HG02840 (cell line): ENCODE measurements at regions not wholly inside any gene's neighbourhood (a gene's known extent, or its start where the extent isn't known, plus 50 kb on each side); places are given as distances from the start of the nearest gene placed in this dataset.
"Not testable (repeated sequence)": the region's sequence is repeated elsewhere in the genome, so short reads cannot be mapped to it uniquely, and the experiment has no call there.

Experiments used
- ATAC-seq: cut with Tn5 transposase; IDR thresholded peaks from one replicate; pipeline ENCODE4 v1.9.1; 2021; ENCODE audit warnings: mild to moderate bottlenecking, moderate library complexity, moderate number of reproducible peaks; ENCODE audit not compliant: unreplicated experiment, low FRiP score

DNA sequence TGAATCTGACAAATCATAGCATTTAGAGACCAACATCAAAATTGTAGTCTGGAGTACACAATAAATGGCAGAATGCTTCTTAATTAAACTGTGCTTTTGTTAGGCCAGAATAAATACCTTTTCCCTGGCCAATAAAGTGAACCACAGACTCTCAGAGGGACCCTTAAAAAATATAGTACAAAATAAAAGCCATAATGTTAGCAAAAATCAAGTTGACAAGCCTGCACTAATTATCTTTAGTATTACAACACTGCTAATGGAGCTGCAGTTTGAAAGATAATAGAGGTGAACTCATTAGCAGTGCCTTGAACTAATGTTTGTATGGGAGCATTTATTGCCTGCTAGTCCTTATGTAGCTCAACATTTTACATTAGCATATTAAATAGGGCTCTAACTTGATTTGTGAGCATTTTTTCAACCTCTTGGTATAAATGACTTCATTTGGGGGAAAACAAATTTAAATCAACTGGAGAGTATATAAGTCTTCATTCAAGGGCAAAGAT, 801.3 kb downstream of the EPHA3 start:
- ATAC-seq, result no peak

DNA sequence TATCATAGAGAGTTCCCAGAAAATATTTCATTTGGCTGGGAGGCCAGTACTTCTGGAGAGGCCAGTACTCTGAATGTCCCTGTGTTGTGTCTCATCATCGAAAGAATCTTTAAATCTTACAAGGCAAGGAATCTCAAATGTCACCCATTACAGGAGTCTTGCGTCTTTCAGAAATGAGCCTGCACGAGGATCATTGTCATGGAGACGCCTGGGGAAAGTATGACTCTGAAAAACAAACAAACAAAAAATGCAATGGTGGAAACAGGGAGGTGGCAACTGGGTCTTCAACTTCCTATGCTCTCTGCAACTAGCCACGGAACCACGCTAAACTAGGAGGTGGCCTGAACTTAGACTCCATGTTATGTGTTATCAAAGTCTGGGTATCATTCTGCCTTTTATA, 804.6 kb downstream of the EPHA3 start:
- ATAC-seq, result no peak

GRCh38 chr3:89923921-89924610, 816.6 kb downstream of the EPHA3 start:
- ATAC-seq, result no peak

GRCh38 chr3:89925976-89926375, 818.6 kb downstream of the EPHA3 start:
- ATAC-seq, result no peak

- no peak for ATAC-seq
Measured at GRCh38 chr3:89932882-89933281, 825.5 kb downstream of the EPHA3 start.

DNA sequence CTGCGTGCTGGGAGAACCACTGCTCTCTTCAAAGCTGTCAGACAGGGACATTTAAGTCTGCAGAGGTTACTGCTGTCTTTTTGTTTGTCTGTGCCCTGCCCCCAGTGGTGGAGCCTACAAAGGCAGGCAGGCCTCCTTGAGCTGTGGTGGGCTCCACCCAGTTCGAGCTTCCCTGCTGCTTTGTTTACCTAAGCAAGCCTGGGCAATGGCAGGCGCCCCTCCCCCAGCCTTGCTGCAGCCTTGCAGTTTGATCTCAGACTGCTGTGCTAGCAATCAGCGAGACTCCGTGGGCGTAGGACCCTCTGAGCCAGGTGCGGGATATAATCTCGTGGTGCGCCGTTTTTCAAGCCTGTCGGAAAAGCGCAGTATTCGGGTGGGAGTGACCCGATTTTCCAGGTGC, 837.0 kb downstream of the EPHA3 start:
- ATAC-seq, result not testable (repeated sequence)

GRCh38 chr3:89946884-89947283, 839.5 kb downstream of the EPHA3 start:
- ATAC-seq, result no peak

DNA sequence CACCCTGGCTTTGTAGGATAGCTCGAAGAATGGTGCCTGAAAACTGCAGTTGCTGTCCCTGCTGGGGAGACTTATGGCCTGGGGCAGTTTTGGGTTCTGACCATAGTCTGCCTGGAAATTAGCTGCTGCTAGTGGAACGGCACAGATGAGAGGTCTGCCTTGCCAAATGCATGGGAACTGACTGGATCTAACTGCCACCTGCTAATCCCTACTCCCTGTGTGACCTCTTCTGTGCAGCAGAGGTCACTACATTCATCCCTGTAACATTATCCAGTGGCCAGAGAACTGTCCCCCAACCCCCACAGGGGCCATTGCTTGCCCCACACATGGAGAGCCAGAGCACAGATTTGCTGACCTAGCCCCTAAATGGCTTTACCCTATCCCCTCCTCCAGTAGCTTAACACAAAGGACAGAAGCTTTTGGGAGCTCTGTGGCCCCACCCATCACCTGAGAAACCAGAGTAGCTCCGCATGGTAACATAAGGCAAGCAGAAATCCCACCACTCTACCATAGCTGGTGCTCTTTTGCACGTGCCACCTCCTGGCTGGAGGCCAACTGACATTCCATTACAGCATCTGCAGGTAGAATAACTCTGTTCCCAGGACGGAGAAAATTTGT, 840.0 kb downstream of the EPHA3 start:
- ATAC-seq, result no peak

GRCh38 chr3:89948008-89948407, 840.6 kb downstream of the EPHA3 start:
- ATAC-seq, result no peak

- ATAC-seq, result no peak
Measured at GRCh38 chr3:89950772-89951171, 843.4 kb downstream of the EPHA3 start.

DNA sequence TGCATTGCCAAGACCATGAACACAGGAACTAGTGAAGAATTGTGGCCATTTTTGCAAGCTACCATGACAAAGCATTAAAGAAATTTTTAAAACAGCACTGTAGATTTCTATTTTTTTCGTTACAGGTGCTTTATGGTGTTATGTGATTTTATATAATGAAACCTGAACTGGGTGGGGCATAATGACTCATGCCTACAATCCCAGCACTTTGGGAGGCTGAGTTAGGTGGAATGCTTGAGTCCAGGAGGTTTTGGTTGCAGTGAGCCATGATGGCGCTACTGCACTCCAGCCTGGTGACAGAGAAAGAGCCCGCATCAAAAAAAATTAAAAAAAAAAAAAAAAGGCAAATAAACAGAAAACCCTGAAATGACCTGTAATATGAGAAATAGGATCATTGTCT, 846.7 kb downstream of the EPHA3 start:
- ATAC-seq, result no peak

- no peak for ATAC-seq
Measured at GRCh38 chr3:89955156-89955555, 847.7 kb downstream of the EPHA3 start.

GRCh38 chr3:89957451-89957850, 850.0 kb downstream of the EPHA3 start:
- ATAC-seq, result no peak

GRCh38 chr3:89958163-89958562, 850.7 kb downstream of the EPHA3 start:
- ATAC-seq, result not testable (repeated sequence)

DNA sequence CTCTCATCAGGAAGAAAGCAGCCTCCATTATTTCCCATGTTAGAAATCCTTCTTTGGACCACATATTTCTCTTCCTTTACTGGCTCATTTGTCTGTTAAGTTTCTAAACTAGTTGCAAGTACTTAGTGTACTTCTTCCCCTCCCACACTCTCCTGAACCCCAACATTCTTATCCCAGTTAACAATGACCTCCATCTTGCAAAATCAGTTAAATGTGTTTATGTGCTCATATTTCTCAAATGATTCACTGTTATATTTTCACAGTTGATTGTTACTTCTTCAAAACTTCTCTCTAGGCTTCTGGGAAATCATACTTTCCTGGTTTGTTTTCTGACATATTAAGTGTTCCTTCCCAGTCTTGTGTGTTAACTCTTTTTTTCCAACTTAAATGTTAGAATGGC, 856.9 kb downstream of the EPHA3 start:
- ATAC-seq, result no peak

DNA sequence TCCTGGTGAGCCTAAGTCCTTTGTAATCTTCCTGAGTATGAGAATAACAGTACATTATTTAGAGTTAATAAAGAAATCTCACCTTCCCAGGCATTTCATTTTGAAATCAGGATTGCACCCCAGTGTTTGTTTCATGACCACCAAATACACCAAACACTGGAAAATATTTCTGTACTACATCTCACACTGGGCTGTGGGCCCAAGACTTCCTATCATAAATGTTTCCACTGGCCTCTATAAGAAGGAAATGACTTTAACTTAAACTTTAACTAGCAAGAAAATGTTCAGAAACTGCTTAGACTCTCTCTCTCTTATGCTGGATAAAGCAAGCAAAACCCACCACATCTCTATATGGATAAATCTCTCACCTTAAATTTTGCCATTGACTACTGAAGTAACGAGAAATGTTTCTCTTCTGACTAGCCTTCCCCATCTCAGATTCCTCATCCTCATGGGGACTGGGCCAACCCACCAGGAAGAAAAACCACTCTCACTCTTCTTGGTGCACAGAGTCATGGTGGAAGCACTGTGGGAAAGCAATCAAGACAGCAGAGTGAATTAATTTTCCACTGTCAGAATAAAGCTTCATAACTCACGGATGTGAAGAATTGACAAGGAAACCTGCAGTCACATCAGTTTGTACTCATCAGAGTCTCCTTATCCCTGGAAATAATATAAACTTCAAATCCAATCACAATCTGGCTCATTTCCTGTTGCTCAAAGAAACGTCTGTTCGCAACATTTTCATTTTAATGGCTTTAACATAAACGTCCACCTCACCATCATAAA, 859.6 kb downstream of the EPHA3 start:
- ATAC-seq, result no peak

DNA sequence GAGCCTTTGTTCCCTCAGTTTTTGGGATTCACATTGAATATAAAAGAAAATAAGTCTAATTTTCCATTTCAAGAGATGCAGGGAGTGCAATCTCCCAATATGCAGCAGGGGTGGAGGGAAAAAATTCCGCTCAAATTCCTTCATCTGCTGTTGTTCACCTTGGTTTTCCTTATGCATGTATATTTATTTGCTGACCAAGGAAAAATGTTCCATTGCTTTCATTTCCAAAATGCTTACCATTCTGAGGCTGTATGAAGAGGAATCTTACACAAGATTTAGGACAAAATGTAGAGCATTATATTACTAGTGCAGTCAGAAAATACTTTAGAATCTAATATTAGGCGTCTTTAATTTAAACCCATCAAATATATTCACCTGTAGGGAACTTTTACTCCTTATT, 863.9 kb downstream of the EPHA3 start:
- no peak for ATAC-seq

DNA sequence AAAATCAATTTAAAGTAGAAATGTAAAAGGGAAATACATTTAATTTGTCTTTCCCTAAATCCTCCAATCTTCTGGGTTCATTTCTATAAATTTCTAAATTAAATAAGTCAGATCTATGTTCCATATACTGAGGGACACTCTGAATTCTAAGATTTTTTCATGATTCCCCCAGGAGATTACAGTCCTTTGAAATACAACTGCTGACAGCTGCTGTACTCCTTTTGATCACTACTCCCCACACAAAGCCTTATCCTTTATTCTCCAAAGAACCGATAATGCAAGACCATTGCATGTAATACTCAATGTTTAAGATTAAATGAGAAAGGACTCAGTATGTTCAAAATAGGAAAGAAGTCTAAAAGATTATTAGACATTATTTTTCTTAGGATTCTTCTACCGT, 865.7 kb downstream of the EPHA3 start:
- no peak for ATAC-seq

DNA sequence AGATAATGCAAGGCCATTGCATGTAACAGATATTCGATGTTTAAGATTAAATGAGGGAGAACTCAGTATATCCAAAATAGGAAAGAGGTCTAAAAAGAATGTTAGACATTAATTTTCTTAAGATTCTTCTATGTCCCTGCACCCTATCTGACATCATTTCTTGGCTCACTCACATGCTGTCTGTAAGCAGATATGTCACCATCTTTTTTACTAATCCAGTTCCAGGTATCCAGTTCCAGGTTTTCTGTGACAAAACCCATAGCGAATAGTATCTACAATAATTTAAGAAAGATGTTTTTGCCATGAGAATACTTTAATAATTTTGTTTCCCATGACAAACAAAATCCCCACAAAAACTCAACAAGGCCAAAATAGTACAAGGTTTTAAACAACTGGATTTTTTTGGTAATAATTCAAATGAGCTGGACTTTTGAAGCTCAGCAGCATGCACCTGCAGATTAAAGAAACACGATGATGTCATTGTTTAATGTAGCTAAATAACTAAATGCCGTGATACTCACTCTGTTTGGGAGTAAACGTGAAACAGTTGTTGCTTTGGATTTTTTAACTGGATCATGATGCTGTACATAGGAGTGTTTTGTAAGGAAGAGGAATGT, 867.6 kb downstream of the EPHA3 start:
- ATAC-seq, result no peak

- ATAC-seq, result no peak
Measured at GRCh38 chr3:89983449-89983848, 876.0 kb downstream of the EPHA3 start.

DNA sequence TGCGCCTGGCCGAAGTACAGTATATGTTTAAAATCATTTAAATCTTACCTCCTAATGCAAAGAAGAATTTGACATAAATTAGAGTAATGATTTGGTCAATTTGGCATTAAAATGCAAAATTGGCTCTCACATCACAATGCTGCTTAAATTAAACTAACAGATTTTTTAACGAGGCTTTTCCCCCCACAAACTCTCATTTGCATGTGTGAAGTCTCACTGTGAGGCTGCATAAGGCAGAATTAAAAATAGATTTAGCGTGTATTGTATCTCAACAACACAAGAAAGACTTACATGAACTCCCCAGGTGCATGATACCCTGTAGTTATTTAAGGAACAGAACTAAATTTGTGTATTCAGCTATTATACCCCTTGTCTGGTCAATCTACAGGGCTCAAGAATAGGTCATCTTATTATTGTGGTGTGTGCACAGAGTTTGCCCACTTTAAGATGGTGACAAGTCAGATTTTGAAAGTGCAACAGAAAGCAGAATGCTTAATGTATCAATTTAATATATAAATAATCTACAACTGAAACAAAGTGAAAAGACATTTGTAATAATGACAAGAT, 897.9 kb downstream of the EPHA3 start:
- no peak for ATAC-seq
